ENCODE measurements at regions not wholly inside any gene's neighbourhood (a gene's known extent, or its start where the extent isn't known, plus 50 kb on each side); places are given as distances from the start of the nearest gene placed in this dataset.

DNA sequence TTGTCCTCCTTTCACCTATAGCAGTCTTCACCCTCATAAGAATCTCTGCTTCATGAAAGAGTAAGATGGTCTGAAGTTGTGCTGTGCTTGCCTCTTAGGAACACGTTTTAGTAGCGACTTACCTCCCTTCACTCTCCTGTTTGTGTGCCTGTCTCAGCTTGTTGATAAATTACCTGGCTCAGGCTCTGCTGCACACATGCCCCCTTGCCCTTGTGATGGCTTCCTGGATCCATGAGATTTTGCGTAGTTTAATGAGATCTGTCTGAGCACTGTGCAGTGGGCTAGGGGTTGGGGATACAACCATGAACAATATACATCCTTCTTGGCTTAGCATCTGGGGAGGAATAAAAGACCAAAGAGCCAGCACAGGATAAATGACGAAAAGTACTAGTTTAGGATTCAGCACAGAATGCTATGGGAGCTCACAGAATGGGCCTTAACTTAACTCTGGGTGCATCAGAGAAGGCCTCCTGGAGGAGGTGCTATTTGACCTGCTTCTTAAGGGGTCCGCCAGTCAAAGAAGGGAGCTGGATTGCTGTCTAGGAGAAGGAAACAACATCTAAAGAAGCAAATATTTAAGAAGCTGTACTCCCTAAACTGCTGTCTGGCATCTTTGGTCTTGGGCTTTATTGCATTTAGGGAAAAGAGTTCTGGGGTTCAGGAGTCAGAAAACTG, 175.7 kb upstream of the PLXNA2 start:
- DNase-seq (ENCODE audit: low read depth) = no peak

DNA sequence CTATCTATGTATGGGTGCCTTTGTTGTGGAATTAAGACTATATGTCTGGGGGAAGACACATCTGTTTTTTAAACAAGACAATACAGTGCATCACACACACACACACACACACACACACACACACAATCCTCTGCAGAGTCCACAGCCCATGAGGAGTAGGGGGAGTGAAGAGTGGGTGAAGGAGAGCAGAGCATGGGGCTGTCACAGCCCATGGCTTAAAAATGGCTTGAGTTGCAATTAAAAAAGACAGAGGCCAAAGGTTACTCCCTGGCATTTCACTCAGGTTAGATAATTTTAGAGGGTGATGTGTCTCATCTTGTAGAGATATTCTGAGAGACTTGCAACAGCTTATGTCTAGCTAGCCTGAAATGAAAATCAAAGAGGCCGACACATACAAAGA, 176.5 kb upstream of the PLXNA2 start:
- DNase-seq (ENCODE audit: low read depth) = no peak

DNA sequence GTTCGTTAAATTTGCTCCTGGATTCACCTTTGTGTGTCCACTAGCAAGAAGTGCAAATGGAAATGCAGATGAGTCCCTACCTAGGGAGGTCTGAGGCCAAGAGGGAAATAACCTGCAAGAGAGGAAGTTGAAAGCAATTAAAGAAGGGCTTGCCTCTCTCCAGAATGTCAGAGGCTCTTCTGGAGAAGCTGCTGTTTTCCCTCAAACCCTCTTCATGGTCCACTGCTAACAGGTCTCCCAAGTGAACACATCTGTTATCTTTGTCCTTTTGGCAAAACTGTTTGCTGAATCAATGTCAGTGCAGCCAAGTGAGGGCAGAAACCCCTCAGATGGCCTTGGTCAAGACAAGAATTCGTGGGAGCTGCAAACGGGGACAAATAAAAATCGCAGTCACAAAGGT, 177.3 kb upstream of the PLXNA2 start:
- DNase-seq (ENCODE audit: low read depth) = no peak

DNA sequence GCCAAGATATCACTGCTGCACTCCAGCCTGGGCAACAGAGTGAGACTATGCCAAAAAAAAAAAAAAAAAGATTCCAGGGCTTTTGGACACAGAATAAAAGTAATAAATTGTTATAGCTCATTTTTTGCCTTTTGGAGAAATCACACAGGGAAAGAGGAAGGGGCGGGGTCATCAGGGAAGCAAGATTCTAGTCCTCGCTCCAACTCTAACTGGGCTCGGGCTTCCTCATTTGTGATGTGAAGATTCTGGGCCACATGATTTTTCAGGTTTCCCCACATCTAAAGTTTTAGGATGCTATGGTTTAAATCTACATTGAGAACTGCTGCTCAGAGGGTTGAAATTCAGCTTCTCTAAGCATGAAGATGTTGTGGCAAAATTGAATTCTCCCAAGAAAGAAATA, 179.3 kb upstream of the PLXNA2 start:
- no peak for DNase-seq (ENCODE audit: low read depth)

DNA sequence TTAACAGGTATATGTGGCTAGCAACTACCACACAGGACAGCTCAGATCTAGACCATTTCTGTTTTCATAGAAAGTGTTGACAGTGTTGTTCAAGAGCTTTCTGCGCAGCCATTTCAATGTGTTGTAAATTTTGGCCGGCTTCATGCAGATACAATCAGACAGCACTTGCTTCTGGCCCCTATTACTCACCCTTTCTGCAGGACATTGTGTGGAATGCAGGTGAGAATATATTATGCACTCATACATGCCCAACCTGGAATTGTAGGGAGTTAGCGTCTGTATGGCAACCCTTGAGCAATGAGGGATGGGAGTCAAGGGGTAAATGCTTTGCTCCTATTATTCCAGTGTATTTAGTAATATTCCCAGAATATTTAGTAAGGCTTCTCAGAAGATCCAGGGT, 180.9 kb upstream of the PLXNA2 start:
- no peak for DNase-seq (ENCODE audit: low read depth)

DNA sequence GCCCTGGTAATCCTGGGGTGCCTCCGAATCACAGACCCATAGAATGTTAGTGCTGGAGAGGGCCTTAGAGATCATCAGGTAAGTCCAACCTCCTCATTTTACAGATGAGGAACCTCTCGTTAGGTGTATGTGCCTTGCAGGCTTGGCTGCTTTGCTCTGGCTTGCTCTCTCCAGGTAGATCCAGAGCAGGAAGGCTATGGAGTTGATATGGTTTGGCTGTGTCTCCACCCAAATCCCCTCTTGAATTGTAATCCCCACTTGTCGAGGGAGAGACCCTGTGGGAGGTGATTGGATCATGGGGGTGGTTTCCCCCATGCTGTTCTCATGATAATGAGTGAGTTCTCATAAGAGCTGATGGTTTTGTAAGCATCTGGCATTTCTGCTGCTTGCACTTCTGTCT, 186.0 kb upstream of the PLXNA2 start:
- no peak for DNase-seq (ENCODE audit: low read depth)

DNA sequence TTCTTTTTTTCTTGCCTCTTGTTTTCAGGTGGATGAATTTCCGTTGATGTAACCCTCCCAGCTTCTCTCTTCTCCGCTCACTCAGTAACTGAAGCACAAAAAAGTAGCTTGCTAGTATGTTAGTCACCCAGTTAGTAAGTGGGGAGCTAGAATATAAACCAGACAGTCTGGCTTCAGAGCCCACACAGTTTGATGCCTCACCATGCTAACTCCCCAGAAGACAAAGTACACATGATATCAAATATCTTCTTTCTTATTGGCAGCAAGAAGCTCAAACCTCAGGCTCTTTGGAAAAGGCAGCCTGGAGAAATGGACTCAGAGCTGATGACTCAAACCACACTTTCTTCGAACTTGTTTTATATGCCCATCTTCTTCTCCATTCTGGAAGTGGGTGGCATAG, 187.5 kb upstream of the PLXNA2 start:
- DNase-seq (ENCODE audit: low read depth) = peak; percentile 34

DNA sequence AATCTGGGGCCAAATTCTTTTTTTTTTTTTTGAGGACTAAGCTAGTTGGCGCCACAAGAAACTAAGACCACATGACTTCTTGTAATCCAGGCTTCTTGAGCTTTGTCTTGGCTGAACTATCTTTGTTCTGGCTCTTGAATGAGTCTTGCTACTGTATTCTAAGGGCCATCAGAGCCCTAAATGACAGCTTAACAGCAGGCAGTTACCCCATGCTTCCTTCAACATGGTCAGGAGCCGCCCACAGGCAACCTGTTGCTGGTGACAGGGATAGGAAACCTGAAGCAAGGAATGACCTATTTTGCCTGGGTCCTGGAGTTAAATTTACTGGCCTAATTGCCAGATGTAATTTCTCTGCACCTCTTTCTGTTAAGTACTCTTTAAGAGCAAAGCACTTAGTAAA, 188.2 kb upstream of the PLXNA2 start:
- no peak for DNase-seq (ENCODE audit: low read depth)

DNA sequence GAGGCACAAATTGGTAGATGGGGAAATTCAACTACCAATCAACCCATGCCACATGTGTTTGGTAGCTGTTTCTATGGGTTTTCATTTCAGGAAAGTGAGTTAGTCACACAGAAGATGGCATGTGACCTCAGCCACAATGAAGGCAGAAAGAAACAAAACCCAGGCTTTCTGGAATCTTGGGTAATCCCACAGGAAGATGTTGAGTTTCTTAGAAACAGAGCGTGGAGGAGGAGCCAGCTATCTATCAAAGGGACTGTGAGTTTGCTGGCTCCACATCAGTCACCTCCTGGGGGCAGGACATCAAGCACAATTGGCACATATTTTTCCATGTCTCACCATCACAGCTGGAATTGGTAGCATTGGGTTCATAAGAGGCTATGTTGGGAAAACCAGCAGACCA, 188.9 kb upstream of the PLXNA2 start:
- peak; percentile 56 for DNase-seq (ENCODE audit: low read depth)

DNA sequence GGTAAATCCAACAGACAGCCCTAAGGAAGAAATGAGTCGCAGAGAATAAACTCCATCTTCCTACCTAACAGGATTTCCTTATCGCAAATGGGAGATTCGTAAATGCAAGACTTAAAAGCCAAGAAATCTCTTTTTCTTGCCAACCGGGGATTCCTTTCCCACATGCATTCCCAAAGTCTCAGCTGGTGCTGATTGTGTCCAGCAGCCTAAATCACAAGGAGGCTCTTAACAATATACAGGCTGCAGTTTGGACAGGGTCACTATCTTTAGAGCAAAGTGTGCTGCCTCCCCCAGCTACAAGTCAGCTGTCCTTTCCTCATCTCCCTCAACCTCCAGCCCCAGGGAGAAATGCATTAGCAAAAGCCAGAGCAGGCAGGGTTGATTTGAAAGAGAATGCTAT, 189.8 kb upstream of the PLXNA2 start:
- no peak for DNase-seq (ENCODE audit: low read depth)

DNA sequence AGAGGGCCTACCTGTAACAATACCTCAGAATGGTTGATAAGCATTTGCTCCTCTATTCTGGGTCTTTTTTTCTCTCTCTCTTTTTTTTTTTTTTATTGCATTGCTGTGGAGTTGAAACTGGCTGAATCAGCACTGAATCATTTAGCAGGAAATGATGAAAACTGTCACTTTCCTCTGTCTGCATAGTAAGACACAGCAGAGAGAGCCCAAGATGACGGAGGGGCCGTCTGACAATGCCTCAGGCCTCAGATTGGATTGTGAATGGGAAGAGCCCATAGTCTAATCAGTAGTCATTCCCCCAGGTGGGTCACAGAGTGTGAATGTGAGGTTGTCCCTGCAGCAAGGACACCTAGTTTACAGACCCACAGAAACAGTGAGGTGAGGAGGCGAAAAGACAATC, 193.2 kb upstream of the PLXNA2 start:
- peak; percentile 53 for DNase-seq (ENCODE audit: low read depth)

DNA sequence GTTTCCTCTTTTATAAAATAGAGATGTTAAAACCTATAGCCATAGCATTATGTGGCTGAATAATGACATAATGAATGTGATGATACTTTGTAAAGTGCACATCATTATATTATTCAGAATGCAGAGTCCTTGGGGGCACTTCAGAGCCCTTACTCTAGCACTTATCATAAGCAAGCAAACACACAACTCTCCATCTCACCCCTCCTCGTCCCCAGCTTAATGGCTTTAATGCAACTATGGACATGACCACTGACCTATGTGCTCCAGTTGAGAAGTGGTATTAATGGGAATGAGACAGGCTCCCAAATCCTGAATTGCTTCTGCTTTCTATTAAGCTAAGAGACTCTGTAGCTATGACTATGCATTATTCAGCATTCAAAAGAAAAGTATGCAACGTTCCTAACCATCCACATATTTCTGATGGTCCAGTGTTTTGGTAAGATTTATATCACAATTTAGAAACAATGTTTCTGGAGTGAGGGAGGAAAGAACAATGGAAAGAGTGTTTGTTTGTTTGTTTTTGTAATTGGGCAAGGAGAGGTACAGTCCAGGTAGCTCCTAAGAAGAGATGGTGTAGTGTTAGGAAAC, 194.0 kb upstream of the PLXNA2 start:
- no peak for DNase-seq (ENCODE audit: low read depth)

DNA sequence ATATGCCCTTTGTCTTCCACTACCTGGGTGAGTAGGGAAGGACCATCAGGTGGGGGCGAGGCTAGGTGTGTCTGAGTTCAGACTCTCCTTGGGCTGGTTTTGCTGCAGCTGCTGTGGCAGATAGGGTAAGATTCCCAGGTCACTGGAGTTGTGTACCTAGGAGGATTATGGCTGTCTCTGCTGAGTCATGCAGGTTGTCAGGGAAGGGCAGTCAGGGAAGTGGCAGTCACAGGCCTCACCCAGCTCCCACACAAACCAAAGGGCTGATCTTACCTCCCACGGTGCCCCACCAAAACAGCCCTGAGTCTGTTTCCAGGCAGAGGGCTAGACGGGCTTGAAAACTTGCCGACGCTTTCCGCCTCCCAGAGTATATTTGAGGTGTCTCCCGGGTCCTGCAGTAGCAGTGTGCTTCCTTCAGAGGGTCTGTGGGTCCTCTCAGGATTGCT, 201.6 kb upstream of the PLXNA2 start:
- no peak for DNase-seq (ENCODE audit: low read depth)

DNA sequence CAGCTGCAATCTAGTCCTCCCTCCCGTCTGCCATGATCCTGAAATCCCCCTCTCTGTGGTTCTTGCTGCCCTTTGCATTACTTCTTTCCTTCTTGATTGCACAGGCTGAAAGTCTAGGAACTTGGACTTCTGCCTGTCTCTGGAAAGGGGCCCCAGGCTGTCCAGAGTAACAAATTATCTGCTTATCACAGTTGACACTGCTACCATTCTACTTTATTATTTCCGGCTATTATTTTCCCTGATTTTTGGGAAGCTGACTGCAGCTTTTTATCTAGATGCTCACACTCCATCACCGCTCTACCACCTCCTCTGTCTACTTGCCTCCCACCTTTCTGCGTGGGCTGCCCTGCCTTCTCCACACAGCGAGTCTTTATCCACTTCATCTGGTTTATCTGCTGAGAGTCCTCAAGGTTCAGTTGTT, 202.1 kb upstream of the PLXNA2 start:
- no peak for DNase-seq (ENCODE audit: low read depth)

DNA sequence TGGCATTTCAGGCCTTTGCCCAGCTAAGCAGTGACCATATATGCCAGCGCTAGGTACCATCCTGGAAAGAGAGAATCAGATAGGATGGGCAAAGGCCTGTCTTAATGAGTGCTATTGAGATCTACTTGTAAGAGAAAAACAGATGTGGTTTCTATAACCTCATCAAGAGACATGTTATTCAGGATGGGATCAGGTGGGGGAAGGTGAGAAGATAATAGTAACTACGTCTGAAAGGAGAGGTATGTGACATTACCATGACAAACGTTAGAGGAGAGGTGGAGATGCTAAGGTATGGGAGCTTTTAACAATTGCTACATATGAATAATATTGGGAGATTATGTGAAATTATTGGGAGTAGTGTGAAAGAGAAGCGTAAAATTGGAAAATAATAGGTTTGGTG, 204.2 kb upstream of the PLXNA2 start:
- no peak for DNase-seq (ENCODE audit: low read depth)

DNA sequence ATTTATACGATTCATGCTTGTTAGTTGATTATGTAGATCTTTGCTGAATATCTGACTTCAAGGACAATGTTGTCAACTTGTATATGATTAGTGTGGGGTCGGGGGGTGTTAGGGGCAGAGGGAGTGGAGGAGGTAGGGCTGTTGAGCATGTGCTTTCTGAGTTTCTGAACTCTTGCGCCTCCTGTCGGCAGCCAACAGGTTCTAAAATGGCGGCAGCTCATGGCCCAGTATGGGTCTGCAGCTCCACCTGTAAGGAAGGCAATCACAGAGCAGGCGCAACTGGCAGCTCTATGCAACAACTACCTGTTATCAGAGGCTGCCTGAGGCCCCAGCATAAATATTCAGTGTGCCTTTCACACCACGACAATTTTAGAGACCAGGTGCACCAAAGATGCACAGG, 205.8 kb upstream of the PLXNA2 start:
- no peak for DNase-seq (ENCODE audit: low read depth)

DNA sequence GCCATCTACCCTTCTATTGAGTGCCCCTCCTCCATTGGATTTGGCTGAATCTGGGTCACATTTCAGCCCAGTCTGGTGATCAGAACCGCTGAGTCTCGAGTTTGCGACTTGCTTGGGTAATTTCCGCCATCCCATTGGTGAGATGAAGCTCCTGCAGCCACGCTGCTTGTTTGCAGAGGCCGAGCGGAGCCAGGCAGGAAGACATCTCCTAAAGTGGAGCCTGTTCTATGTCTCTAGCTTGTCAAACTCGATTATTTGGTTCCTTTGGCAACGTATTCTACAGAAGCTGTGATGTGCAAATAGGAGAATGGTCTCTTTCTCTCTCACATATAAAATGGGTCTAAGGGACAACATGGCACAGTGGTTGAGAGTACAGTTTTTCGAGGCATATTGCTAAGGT, 206.8 kb upstream of the PLXNA2 start:
- DNase-seq (ENCODE audit: low read depth) = no peak

DNA sequence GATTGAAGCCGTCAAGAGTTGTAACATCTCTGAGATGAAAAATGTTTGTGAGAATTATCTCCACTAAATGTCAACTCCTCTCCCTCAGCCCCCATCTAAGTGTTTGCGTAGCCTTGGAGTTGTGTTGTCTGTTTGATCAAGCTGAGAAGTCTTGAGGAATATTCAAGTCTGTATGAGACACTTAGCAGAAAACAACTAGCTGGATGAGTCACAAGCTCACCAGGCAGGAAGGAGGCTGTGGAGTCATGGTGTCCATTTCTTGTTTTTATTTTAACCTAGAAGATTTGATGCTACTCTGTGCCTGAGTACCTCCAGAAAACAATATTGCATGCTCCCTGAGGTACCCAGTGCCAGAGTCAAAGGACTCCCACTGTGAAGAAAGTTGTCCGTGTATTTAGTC, 211.6 kb upstream of the PLXNA2 start:
- no peak for DNase-seq (ENCODE audit: low read depth)

DNA sequence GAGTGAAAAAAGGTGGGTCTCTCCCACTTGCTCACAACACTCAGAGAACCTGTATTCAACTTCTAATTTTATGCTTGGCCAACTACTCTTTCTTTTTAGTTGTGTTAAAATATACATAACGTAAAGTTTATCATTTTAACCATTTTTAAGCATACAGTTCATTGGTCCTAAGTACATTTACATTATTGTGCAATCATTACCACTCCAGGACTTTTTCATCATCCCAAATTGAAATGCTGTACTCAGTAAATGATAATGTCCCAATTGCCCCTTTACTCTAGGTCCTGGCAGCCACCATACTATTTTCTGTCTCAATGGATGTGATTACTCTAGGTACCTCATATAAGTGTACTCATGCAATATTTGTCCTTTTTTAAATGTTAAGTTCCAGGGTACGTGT, 212.3 kb upstream of the PLXNA2 start:
- no peak for DNase-seq (ENCODE audit: low read depth)

DNA sequence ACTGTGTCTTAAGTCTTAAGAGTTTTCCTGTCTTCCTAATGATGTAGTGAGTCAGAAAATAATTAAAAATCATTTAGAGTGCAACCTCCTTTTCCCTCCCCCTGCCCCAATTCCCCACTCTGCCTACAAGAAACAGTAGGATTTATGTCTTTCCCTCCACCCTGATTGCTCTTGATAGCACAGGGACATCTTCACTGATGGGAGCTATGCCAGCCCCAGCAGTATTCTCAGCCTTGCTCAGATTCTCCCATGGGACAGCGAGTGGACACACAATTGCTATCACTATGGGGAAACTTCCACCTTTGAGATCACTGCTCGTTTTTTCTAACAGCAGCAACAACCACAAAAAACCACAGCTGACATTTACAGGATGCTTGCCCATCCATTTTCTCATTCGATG, 216.6 kb upstream of the PLXNA2 start:
- DNase-seq (ENCODE audit: low read depth) = no peak

DNA sequence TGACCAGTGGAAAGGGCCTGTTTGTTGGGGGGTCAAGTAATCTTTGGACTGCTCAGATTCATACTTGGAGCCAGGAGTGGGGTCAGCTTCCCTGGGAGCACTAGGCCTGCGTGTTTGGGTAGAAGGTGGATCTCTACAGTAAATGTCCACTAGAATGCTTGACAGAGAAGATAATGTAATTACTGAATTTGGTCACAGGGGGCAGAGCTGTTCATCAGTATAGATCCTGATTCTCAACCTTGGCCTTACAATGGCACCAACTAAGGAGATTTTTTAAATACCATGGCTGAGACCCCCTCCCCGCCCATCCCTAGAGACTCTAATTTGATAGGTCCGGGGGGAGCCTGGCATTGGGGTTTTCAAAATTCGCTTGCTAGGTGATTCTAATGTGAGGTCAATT, 217.5 kb upstream of the PLXNA2 start:
- no peak for DNase-seq (ENCODE audit: low read depth)

DNA sequence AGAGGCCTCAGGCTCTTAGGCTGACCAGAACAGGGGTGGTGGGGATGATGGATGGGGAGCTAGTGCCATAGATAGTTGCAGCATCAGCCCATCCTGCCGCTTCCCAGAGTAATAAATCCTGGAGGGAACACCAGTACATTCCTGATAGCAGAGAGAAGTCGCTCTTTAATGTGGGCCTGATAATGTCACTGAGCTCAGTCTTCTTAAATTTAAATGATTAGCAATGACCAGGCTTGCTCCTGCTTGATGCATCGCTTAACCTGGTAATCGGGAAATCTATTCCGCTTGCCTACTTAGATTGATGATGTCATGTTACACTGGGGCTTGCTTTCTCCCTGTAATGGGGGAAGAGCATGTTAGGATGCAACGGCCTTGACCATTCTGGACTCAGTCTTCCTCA, 218.6 kb upstream of the PLXNA2 start:
- DNase-seq (ENCODE audit: low read depth) = no peak

DNA sequence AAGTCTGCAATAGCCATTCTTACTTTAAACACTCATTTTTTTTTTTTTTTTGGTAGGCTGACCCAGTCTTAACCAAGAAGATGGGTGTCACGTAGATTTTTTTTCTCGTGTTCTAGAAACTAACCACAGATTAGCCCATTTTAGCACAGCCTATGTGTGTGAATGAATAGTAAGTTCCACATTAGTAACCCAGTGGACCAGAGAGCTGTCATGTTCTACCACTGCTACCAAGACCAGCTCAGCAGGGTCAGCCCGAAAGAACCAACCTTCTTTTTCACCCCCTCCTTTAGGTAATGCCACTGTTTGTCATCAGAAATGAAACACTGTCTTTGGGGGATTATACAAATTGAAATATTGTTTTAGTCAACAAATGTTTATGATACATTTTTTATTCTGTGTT, 221.1 kb upstream of the PLXNA2 start:
- no peak for DNase-seq (ENCODE audit: low read depth)
